AG09319 (cell line): ENCODE measurements at regions not wholly inside any gene's neighbourhood (a gene's known extent, or its start where the extent isn't known, plus 50 kb on each side); places are given as distances from the start of the nearest gene placed in this dataset.

Source experiments
- DNase-seq: peaks from one replicate; pipeline ENCODE4 v3.0.0-alpha.2; 2010; ENCODE audit warnings: low read depth; ENCODE audit errors: extremely low read depth
- TF ChIP-seq, protein P1 (sequence below): IDR thresholded peaks from 2 replicates; pipeline ENCODE4 v1.5.1; 2011; ENCODE audit warnings: low read depth, mild to moderate bottlenecking, inconsistent platforms, low read length, moderate library complexity

DNA sequence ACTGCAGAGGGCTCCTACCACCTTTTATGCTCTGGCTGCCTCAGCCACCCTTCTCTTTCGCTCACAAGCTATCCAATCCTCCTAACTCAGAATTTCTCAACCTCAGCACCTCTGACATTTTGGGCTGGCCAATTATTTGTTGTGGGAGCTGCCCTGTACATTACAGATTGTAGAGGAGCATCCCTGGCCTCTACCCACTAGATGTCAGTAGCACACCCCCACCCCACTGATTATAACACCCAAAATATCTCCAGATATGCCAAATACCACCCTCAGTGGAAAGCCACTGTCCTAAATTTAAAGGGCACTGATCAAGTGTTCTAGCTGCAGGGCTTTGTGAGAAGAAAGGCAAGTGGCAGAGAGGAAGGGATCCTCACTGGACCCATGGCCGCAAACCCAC lies 443.1 kb downstream of the SOX6 start:
- TF ChIP-seq, protein P1, sequence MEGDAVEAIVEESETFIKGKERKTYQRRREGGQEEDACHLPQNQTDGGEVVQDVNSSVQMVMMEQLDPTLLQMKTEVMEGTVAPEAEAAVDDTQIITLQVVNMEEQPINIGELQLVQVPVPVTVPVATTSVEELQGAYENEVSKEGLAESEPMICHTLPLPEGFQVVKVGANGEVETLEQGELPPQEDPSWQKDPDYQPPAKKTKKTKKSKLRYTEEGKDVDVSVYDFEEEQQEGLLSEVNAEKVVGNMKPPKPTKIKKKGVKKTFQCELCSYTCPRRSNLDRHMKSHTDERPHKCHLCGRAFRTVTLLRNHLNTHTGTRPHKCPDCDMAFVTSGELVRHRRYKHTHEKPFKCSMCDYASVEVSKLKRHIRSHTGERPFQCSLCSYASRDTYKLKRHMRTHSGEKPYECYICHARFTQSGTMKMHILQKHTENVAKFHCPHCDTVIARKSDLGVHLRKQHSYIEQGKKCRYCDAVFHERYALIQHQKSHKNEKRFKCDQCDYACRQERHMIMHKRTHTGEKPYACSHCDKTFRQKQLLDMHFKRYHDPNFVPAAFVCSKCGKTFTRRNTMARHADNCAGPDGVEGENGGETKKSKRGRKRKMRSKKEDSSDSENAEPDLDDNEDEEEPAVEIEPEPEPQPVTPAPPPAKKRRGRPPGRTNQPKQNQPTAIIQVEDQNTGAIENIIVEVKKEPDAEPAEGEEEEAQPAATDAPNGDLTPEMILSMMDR, result no peak; the same call in 1 of the 2 replicates
- DNase-seq, result no peak
